D341Med (cell line): ENCODE measurements at regions not wholly inside any gene's neighbourhood (a gene's known extent, or its start where the extent isn't known, plus 50 kb on each side); places are given as distances from the start of the nearest gene placed in this dataset.

Source experiments
- DNase-seq: peaks from one replicate; pipeline ENCODE4 v3.0.0; 2012; ENCODE audit warnings: low spot score

DNA sequence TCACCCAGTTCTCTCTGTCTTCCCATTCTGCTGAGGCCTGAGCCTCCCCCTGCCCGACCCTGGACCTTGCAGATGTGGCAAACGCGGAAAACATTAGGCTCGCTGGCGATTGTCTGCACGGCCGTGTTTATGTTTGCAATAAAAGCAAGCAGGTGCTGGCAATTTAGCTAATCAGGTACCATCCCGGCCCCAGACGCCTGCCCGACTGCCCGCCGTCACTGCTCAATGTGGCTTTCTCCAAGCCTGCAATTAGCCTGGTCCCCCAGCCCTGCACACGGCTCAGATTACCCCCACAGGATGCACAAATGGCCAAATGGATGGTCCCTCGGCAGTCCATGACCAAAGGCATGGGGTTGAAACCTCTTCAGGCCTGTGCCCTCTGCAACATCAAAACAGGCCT is 259.7 kb downstream of the MN1 start:
- no peak for DNase-seq

DNA sequence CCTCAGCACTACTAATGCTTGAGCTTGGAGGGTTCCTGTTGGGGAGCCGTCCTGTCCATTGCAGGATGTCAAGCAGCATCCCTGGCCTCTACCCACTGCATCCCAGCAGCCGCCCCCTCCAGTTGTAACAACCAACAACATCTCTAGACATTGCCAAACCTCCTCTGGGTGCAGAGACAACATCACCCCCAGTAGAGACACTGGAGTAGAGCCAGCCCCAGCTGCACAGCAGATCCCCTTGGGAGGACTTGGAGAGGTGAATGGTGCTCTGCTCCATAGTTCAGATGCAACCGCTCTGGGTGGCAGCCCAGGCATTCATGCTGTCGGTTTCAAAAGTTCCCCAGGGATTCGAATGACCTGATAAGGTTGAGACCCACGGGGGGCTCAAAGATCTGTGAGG is 259.0 kb downstream of the MN1 start:
- DNase-seq: no peak

DNA sequence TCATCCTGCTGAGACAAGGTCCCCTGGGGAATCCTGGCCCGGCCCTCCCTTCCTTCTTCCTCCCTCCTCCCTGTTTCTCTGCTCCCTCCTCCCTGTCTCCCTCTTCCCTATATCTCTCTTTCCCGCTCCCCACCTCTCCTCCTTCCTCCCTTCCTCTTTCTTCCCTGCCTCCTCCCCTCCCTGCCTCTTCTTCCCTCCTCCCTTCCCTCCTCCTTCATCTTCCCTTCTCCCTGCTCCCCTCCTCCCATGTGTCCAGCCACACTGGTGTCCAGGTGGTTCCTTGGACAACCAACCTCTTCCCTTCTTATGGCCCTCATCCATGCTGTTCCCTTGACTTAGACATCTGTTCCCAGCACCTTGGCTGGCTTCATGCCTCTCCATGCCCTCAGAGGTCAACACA is 258.1 kb downstream of the MN1 start:
- no peak for DNase-seq

- DNase-seq: no peak
These were observed 256.5 kb downstream of the MN1 start for GRCh38 chr22:27545085-27545484.

DNA sequence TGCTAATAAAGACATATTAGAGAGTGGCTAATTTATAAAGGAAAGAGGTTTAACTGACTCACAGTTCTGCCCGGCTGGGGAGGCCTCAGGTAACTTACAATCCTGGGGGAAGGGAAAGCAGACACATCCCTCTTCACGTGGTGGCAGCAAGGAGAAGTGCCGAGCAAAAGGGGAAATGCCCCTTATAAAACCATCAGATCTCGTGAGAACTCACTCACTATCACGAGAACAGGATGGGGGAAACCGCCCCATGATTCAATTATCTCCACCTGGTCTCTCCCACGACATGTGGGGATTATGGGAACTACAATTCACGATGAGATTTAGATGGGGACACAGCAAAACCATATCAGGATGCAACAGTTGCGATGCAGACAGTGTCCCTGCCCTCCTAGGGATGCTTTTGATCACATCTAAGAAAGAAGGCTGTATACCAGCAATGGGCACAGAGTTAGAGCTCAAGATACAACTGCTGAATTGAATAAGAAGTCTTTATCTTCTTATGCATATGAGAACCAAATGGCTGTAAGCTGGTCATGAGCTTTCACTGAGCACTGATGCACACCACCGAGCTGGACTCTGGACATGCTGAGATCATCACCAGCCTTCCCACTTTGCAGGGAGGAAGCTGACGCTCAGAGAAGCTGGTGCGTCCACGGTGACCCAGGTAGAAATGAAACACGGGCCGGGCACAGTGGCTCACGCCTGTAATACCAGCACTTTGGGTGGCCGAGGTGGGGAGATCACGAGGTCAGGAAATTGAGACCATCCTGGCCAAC is 255.2 kb downstream of the MN1 start:
- DNase-seq: no peak

DNA sequence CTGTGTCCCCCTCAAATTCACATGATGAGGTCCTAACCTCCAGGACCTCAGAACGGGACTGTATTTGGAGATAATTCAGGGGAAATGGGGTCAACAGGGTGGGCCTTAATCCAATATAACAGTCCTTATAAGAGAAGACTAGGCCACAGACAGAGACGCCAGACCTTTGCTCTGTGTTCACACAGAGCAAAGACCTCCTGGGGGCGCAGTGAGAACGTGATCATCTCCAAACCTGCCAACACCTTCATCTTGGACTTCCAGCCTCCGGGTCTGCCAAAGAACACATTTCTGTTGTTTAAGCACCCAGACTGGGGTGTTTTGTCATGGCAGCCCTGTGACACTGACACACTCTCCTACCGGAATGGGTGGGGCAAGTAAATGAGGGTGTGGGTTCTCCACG is 250.2 kb downstream of the MN1 start:
- DNase-seq: no peak

GRCh38 chr22:27552176-27552575 is 249.4 kb downstream of the MN1 start:
- DNase-seq: no peak

GRCh38 chr22:27552863-27553262 is 248.7 kb downstream of the MN1 start:
- no peak for DNase-seq

- no peak for DNase-seq
These were observed 247.3 kb downstream of the MN1 start for GRCh38 chr22:27554106-27554811.

GRCh38 chr22:27554841-27555456 is 246.6 kb downstream of the MN1 start:
- no peak for DNase-seq

- no peak for DNase-seq
These were observed 245.2 kb downstream of the MN1 start for GRCh38 chr22:27556371-27556770.

DNA sequence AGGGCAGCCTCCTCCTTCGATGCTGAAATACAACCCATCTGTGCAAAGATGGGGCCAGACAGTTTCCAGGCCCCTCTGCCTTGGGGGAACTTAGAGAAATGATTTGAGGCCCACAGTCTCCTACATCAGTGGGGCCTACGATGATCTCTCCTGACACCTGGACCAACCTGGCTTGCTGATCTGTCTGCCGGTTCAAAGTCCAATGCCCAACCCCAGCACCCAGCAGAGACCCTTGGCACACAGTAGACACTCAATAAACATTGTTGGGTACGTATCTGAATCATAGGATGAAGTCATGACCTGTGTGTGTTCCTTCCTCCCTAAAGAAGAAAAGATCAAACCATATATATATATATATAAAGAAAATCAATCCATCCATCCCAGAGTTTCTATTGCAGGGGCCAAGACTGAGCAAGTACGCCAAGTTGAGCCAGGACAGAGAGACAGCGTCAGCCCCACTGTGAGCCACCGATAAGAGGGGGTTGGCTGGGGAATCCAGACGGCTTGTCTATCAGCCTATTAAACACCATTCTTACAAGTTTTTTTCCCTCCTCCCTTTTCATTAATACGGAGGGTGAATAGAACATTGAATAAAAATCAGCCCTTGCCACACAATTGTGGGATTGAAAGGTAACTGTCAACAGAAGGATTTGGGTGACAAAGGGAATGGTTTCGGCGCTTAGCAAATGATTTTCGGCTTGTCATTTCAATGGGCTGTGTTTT is 244.1 kb downstream of the MN1 start:
- DNase-seq: no peak

- no peak for DNase-seq
These were observed 242.7 kb downstream of the MN1 start for GRCh38 chr22:27558658-27559371.

- no peak for DNase-seq
These were observed 240.8 kb downstream of the MN1 start for GRCh38 chr22:27560781-27561180.

DNA sequence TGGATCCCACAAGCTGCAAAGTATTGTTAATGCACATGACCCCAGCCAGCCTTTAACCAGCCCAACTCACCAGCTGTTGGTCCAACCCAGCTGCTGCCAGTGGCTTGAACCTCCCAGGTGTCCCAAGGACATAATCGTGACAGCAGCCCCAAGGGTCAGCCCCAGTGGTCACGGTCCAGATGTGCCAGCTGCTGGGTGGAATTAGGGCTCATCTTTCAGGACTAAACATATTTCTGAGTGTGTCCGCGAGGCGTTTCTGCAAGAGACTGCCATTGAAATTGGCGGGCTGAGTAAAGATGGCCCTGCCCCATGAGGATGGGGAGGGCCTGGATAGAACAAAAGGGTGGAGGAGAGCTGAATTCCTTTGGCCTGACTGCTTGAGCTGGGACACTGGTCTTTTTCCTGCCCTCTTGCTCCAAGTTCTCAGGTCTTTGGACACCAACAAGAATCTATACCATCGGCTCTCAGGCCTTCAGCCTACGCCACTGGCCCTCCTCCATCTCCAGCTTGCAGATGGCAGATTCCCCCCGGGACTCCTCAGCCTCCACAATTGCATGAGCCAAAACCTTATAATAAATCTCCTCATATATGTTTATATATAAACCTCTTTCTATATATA is 240.2 kb downstream of the MN1 start:
- no peak for DNase-seq

- no peak for DNase-seq
These were observed 236.8 kb downstream of the MN1 start for GRCh38 chr22:27564806-27565205.

- no peak for DNase-seq
These were observed 235.0 kb downstream of the MN1 start for GRCh38 chr22:27566602-27567001.

DNA sequence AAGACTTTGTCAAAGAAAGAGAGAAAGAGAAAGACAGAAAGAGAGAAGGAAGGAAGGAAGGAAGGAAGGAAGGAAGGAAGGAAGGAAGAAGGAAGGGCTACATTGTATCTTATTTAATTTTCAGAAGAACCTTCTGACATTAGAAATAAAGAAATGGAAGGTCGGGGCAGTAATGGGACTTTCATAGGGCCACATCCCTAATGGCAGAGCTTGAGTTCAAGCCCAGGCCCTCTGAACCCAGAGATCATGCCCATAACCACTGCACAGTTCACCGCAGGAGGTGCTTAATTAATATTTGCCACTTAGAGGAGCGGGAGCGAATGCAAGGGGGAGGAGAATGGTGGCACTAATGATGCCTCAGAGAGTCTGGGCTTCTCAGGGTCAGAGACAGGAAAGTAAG is 233.3 kb downstream of the MN1 start:
- DNase-seq: no peak

- DNase-seq: no peak
These were observed 229.9 kb downstream of the MN1 start for GRCh38 chr22:27571463-27572277.

DNA sequence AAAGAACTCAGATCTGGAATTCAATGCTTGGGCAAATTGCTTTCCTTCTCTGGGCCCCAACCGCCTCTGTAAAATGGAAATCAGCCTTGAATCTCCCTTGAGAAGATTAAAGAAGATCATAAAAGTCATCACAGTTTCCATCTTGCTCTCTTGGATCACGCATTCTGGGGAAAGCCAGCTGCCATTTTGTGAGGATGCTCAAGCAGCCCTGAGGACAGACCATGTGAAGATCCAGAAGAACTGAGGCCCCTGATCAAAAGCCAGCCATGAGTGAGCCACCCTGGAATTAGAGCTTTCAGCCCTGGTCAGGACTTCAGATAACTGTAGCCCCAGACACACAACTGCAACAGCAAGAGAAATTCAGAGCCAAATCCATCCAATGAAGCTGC is 229.3 kb downstream of the MN1 start:
- DNase-seq: no peak
